ENCODE measurements at regions not wholly inside any gene's neighbourhood (a gene's known extent, or its start where the extent isn't known, plus 50 kb on each side); places are given as distances from the start of the nearest gene placed in this dataset.
"Not testable (repeated sequence)": the region's sequence is repeated elsewhere in the genome, so short reads cannot be mapped to it uniquely, and the experiment has no call there.

DNA sequence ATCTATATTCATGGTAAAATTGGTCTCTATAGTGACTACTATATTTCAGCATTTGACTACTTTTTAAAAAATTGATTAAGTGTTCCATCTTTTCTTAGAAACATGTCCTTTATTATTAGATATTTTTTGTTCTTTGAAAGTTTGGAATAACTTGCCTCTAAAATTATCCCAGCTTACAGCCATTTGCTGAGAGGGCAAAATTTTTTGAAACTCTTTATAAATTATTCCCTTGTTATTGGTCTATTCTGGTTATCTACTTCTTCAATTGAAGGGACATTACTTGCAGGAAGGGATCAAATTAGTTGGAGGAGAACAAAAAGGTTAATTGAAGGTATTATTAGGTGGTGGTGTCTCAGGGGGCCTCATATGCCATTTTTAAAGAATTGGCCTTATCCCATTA is 184.1 kb downstream of the TTC6 start:
- Mint-ChIP-seq H3K9me3 (ENCODE audit: low read depth) (peaks cover 21% of the 10 kb centered on the region), H3K4me3 (ENCODE audit: unreplicated experiment) (no peak overlapping the region), H3K27ac (ENCODE audit: unreplicated experiment) (no peak overlapping the region), H3K36me3 (ENCODE audit: low read depth) (no peaks in the 10 kb centered on the region), H3K4me1 (ENCODE audit: low read depth) (no peaks in the 10 kb centered on the region), H3K27me3 (ENCODE audit: low read depth) (no peaks in the 10 kb centered on the region)
- no peak for DNase-seq (ENCODE audit: low spot score)
- TF ChIP-seq, protein P1, sequence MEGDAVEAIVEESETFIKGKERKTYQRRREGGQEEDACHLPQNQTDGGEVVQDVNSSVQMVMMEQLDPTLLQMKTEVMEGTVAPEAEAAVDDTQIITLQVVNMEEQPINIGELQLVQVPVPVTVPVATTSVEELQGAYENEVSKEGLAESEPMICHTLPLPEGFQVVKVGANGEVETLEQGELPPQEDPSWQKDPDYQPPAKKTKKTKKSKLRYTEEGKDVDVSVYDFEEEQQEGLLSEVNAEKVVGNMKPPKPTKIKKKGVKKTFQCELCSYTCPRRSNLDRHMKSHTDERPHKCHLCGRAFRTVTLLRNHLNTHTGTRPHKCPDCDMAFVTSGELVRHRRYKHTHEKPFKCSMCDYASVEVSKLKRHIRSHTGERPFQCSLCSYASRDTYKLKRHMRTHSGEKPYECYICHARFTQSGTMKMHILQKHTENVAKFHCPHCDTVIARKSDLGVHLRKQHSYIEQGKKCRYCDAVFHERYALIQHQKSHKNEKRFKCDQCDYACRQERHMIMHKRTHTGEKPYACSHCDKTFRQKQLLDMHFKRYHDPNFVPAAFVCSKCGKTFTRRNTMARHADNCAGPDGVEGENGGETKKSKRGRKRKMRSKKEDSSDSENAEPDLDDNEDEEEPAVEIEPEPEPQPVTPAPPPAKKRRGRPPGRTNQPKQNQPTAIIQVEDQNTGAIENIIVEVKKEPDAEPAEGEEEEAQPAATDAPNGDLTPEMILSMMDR (IDR thresholded peaks at IDR 0.05): no peak

DNA sequence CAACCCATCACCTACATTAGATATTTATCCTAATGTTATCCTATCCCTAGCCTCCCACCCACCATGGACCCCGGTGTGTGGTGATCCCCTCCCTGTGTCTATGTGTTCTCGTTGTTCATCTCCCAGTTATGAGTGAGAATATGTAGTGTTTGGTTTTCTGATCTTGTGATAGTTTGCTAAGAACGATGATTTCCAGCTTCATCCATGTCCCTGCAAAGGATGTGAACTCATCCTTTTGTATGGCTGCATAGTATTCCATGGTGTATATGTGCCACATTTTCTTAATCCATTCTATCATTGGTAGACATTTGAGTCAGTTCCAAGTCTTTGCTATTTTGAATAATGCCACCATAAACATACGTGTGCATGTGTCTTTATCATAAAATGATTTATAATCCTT is 185.3 kb downstream of the TTC6 start:
- H3K9me3 Mint-ChIP-seq (ENCODE audit: low read depth): peaks cover 16% of the 10 kb centered on the region
- H3K4me3 Mint-ChIP-seq (ENCODE audit: unreplicated experiment); H3K4me1 Mint-ChIP-seq (ENCODE audit: low read depth); DNase-seq (ENCODE audit: low spot score); H3K27me3 Mint-ChIP-seq (ENCODE audit: low read depth); H3K36me3 Mint-ChIP-seq (ENCODE audit: low read depth); H3K27ac Mint-ChIP-seq (ENCODE audit: unreplicated experiment): not testable (repeated sequence)

DNA sequence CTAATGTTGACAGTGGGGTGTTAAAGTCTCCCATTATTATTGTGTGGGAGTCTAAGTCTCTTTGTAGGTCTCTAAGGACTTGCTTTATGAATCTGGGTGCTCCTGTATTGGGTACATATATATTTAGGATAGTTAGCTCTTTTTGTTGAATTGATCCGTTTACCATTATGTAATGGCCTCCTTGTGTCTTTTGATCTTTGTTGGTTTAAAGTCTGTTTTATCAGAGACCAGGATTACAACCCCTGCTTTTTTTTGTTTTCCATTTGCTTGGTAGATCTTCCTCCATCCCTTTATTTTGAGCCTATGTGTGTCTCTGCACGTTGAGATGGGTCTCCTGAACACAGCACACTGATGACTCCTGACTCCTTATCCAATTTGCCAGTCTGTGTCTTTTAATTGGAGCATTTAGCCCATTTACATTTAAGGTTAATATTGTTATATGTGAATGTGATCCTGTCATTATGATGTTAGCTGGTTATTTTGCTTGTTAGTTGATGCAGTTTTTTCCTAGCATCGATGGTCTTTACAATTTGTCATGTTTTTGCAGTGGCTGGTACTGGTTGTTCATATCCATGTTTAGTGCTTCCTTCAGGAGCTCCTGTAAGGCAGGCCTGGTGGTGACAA is 188.9 kb downstream of the TTC6 start:
- H3K27me3 Mint-ChIP-seq (ENCODE audit: low read depth); H3K9me3 Mint-ChIP-seq (ENCODE audit: low read depth); H3K27ac Mint-ChIP-seq (ENCODE audit: unreplicated experiment); H3K4me1 Mint-ChIP-seq (ENCODE audit: low read depth); DNase-seq (ENCODE audit: low spot score); H3K4me3 Mint-ChIP-seq (ENCODE audit: unreplicated experiment); H3K36me3 Mint-ChIP-seq (ENCODE audit: low read depth): not testable (repeated sequence)

DNA sequence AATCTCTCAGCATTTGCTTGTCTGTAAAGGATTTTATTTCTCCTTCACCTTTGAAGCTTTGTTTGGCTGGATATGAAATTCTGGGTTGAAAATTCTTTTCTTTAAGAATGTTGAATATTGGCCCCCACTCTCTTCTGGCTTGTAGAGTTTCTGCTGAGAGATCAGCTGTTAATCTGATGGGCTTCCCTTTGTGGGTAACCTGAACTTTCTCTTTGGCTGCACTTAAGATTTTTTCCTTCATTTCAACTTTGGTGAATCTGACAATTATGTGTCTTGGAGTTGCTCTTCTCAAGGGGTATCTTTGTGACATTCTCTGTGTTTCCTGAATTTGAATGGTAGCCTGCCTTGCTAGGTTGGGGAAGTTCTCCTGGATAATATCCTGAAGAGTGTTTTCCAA is 189.4 kb downstream of the TTC6 start:
- H3K9me3 Mint-ChIP-seq (ENCODE audit: low read depth): not testable (repeated sequence)

DNA sequence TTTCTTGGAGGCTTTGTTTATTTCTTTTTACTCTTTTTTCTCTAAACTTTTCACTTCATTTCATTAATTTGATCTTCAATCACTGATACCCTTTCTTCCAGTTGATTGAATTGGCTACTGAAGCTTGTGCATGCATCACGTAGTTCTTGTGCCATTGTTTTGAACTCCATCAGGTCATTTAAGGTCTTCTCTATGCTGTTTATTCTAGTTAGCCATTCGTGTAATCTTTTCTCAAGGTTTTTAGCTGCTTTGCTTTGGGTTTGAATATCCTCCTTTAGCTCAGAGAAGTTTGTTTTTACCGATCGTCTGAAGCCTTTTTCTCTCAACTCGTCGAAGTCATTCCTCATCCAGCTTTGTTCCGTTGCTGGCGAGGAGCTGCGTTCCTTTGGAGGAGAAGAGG is 189.9 kb downstream of the TTC6 start:
- H3K4me3 Mint-ChIP-seq (ENCODE audit: unreplicated experiment); H3K9me3 Mint-ChIP-seq (ENCODE audit: low read depth); H3K27ac Mint-ChIP-seq (ENCODE audit: unreplicated experiment); H3K4me1 Mint-ChIP-seq (ENCODE audit: low read depth); DNase-seq (ENCODE audit: low spot score); H3K27me3 Mint-ChIP-seq (ENCODE audit: low read depth); H3K36me3 Mint-ChIP-seq (ENCODE audit: low read depth): not testable (repeated sequence)

More for the DNA sequence above, 189.4 kb downstream of the TTC6 start:
- not testable (repeated sequence) for H3K4me1 Mint-ChIP-seq (ENCODE audit: low read depth); DNase-seq (ENCODE audit: low spot score); H3K4me3 Mint-ChIP-seq (ENCODE audit: unreplicated experiment); H3K27me3 Mint-ChIP-seq (ENCODE audit: low read depth); H3K27ac Mint-ChIP-seq (ENCODE audit: unreplicated experiment); H3K36me3 Mint-ChIP-seq (ENCODE audit: low read depth)

DNA sequence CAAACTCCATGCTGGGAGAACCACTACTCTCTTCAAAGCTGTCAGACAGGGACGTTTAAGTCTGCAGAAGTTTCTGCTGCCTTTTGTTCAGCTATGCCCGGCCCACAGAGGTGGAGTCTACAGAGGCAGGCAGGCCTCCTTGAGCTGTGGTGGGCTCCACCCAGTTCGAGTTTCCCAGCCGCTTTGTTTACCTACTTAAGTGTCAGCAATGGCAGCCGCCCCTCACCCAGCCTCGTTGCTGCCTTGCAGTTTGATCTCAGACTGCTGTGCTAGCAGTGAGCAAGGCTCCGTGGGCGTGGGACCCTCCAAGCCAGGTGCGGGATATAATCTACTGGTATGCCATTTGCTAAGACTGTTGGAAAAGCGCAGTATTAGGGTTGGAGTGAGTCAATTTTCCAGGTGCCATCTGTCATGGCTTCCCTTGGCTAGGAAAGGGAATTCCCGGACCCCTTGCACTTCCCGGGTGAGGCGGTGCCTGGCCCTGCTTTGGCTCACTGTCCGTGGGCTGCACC is 190.7 kb downstream of the TTC6 start:
- not testable (repeated sequence) for H3K27ac Mint-ChIP-seq (ENCODE audit: unreplicated experiment)

DNA sequence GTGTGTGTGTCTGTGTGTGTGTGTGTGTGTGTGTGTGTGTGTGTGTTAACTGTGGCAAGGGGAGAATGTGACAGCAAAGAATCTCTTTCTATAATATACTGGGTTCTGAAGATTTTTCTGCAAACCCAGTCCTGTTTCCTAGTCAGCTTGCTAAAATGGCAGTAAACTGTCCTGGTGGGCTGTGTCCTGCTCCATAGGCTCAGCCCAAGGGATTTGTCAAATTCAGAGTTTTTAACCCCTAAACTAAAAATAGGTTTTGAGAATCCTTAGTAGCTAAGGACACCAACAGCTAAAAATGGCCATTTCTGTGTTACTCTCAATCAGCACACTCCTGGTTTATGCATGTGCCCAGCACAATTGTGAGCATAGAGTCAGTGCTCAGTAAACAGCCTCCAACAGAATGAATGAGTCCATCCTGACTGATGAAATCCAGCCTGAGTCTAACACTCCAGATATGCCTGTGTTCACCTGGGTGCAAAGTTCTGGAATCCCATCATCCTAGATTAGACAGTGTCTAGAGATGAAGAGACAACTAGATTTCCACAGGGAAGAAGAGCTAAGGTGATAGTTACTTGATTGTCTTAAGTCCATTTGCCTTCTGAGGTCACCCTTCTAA is 192.6 kb downstream of the TTC6 start:
- Mint-ChIP-seq H3K4me3 (ENCODE audit: unreplicated experiment) (no peak overlapping the region), H3K27me3 (ENCODE audit: low read depth) (peaks cover 10% of the 10 kb centered on the region), H3K36me3 (ENCODE audit: low read depth) (no peaks in the 10 kb centered on the region), H3K27ac (ENCODE audit: unreplicated experiment) (no peak overlapping the region), H3K9me3 (ENCODE audit: low read depth) (no peaks in the 10 kb centered on the region), H3K4me1 (ENCODE audit: low read depth) (no peaks in the 10 kb centered on the region)
- TF ChIP-seq, protein P1 (IDR thresholded peaks at IDR 0.05): no peak
- no peak for DNase-seq (ENCODE audit: low spot score)

More for the DNA sequence above, 190.7 kb downstream of the TTC6 start:
- H3K4me1 Mint-ChIP-seq (ENCODE audit: low read depth); H3K9me3 Mint-ChIP-seq (ENCODE audit: low read depth); H3K27me3 Mint-ChIP-seq (ENCODE audit: low read depth); H3K36me3 Mint-ChIP-seq (ENCODE audit: low read depth); H3K4me3 Mint-ChIP-seq (ENCODE audit: unreplicated experiment): not testable (repeated sequence)
- peak; percentile 41 for DNase-seq (ENCODE audit: low spot score)
